ENCODE measurements at regions not wholly inside any gene's neighbourhood (a gene's known extent, or its start where the extent isn't known, plus 50 kb on each side); places are given as distances from the start of the nearest gene placed in this dataset.

- no peak for DNase-seq
Observed at GRCh38 chr11:109298865-109299264, 123.1 kb upstream of the C11orf87 start.

GRCh38 chr11:109300211-109300610, 121.8 kb upstream of the C11orf87 start:
- no peak for DNase-seq

GRCh38 chr11:109302591-109303334, 119.2 kb upstream of the C11orf87 start:
- no peak for DNase-seq

GRCh38 chr11:109303342-109303741, 118.6 kb upstream of the C11orf87 start:
- DNase-seq = no peak

GRCh38 chr11:109304159-109304558, 117.8 kb upstream of the C11orf87 start:
- DNase-seq = no peak

GRCh38 chr11:109305009-109305408, 117.0 kb upstream of the C11orf87 start:
- no peak for DNase-seq

- no peak for DNase-seq
Observed at GRCh38 chr11:109306322-109306721, 115.7 kb upstream of the C11orf87 start.

GRCh38 chr11:109307366-109307765, 114.6 kb upstream of the C11orf87 start:
- no peak for DNase-seq

- DNase-seq = no peak
Observed at GRCh38 chr11:109308551-109308950, 113.4 kb upstream of the C11orf87 start.

- DNase-seq = peak; percentile 26
Observed at GRCh38 chr11:109309153-109309552, 112.8 kb upstream of the C11orf87 start.

- no peak for DNase-seq
Observed at GRCh38 chr11:109317726-109318125, 104.3 kb upstream of the C11orf87 start.

GRCh38 chr11:109320595-109320994, 101.4 kb upstream of the C11orf87 start:
- DNase-seq = no peak

GRCh38 chr11:109326781-109327180, 95.2 kb upstream of the C11orf87 start:
- DNase-seq = no peak

GRCh38 chr11:109329716-109330115, 92.3 kb upstream of the C11orf87 start:
- DNase-seq = no peak

- no peak for DNase-seq
Observed at GRCh38 chr11:109338131-109338530, 83.9 kb upstream of the C11orf87 start.

- no peak for DNase-seq
Observed at GRCh38 chr11:109342261-109342660, 79.7 kb upstream of the C11orf87 start.

GRCh38 chr11:109343242-109343641, 78.7 kb upstream of the C11orf87 start:
- no peak for DNase-seq

- DNase-seq = no peak
Observed at GRCh38 chr11:109347304-109347703, 74.7 kb upstream of the C11orf87 start.

GRCh38 chr11:109349276-109350080, 72.5 kb upstream of the C11orf87 start:
- DNase-seq = no peak

- no peak for DNase-seq
Observed at GRCh38 chr11:109350091-109350490, 71.9 kb upstream of the C11orf87 start.

GRCh38 chr11:109362059-109362458, 59.9 kb upstream of the C11orf87 start:
- no peak for DNase-seq

- no peak for DNase-seq
Observed at GRCh38 chr11:109363682-109364081, 58.3 kb upstream of the C11orf87 start.

GRCh38 chr11:109364851-109365250, 57.1 kb upstream of the C11orf87 start:
- DNase-seq = no peak

- DNase-seq = no peak
Observed at GRCh38 chr11:109371444-109372176, 50.4 kb upstream of the C11orf87 start.

All from NCI-H1092 (cell line).